GM12878 (cell line): ENCODE measurements at regions not wholly inside any gene's neighbourhood (a gene's known extent, or its start where the extent isn't known, plus 50 kb on each side); places are given as distances from the start of the nearest gene placed in this dataset.

ENCODE experiments used
- ASH2L ChIP-seq: fragments of 300-600, 200-600 bp; sonication (generic); IDR thresholded peaks from 2 replicates; pipeline ENCODE4 v1.6.1; 2017; ENCODE audit warnings: low read depth, mild to moderate bottlenecking, borderline replicate concordance
- ATF3 ChIP-seq: IDR thresholded peaks from 2 replicates; pipeline ENCODE4 v1.6.1; 2011; ENCODE audit warnings: low read depth, mild to moderate bottlenecking, low read length, moderate library complexity, borderline replicate concordance; ENCODE audit errors: extremely low read depth
- BHLHE40 ChIP-seq, 2 experiments: fragments of 450-650 bp in 1 of 2; IDR thresholded peaks; 2 replicates each; pipeline ENCODE4 v1.6.1; 2011 to 2017; ENCODE audit warnings: low read depth in 2 of 2, borderline replicate concordance in 1 of 2, improper control_type of control experiment in 1 of 2, low read length in 1 of 2, mild to moderate bottlenecking in 1 of 2
- CEBPZ ChIP-seq: fragments of 150-350 bp; IDR thresholded peaks from 2 replicates; pipeline ENCODE4 v1.6.1; 2016; ENCODE audit warnings: low read depth, low read length
- CHD1 ChIP-seq: IDR thresholded peaks from 2 replicates; pipeline ENCODE4 v1.6.1; 2012; ENCODE audit warnings: low read depth, low read length, improper control_type of control experiment
- CUX1 ChIP-seq: IDR thresholded peaks from 2 replicates; pipeline ENCODE4 v1.6.1; 2012; ENCODE audit warnings: improper control_type of control experiment, low read depth, low read length; ENCODE audit not compliant: insufficient replicate concordance
- HSF1 ChIP-seq: fragments of 150-350 bp; IDR thresholded peaks from 2 replicates; pipeline ENCODE4 v1.6.1; 2014; ENCODE audit warnings: mild to moderate bottlenecking, low read depth, low read length
- MYC ChIP-seq: IDR thresholded peaks from 2 replicates; pipeline ENCODE4 v1.6.1; 2011; ENCODE audit warnings: mild to moderate bottlenecking, low read length, moderate library complexity, inconsistent platforms; ENCODE audit not compliant: insufficient read depth, insufficient replicate concordance, insufficient read length, severe bottlenecking
- NBN ChIP-seq: fragments of 450-650 bp; IDR thresholded peaks from 2 replicates; pipeline ENCODE4 v1.6.1; 2016
- NR2F1 ChIP-seq: fragments of 450-650 bp; conservative IDR thresholded peaks from 2 replicates; pipeline ENCODE4 v1.6.1; 2017; ENCODE audit warnings: mild to moderate bottlenecking
- PML ChIP-seq: IDR thresholded peaks from 2 replicates; pipeline ENCODE4 v1.6.1; 2012; ENCODE audit warnings: low read length, inconsistent platforms
- RB1 ChIP-seq: fragments of 450-650 bp; formaldehyde crosslinking; IDR thresholded peaks from 2 replicates; pipeline ENCODE4 v1.6.1; 2017; ENCODE audit warnings: mild to moderate bottlenecking, borderline replicate concordance
- RFX5 ChIP-seq: IDR thresholded peaks from 2 replicates; pipeline ENCODE4 v1.6.1; 2011; ENCODE audit warnings: low read depth, low read length, improper control_type of control experiment
- SREBF2 ChIP-seq: IDR thresholded peaks from 2 replicates; pipeline ENCODE4 v1.6.1; 2012; ENCODE audit warnings: mild to moderate bottlenecking, low read length
- SRF ChIP-seq, 2 experiments: IDR thresholded peaks; 2 replicates each; pipeline ENCODE4 v1.6.1; 2011; ENCODE audit warnings: low read depth in 2 of 2, low read length in 2 of 2, mild to moderate bottlenecking in 1 of 2, moderate library complexity in 1 of 2
- TAF1 ChIP-seq: IDR thresholded peaks from 2 replicates; pipeline ENCODE4 v1.6.1; 2011; ENCODE audit warnings: mild to moderate bottlenecking, low read depth, low read length, borderline replicate concordance
- TBL1XR1 ChIP-seq: IDR thresholded peaks from 2 replicates; pipeline ENCODE4 v1.6.1; 2012; ENCODE audit warnings: low read depth, low read length, improper control_type of control experiment
- YBX1 ChIP-seq: fragments of 450-650 bp; IDR thresholded peaks from 2 replicates; pipeline ENCODE4 v1.6.1; 2016; ENCODE audit warnings: antibody characterized with exemption
- YY1 ChIP-seq: IDR thresholded peaks from 2 replicates; pipeline ENCODE4 v1.6.1; 2011; ENCODE audit warnings: low read depth, mild to moderate bottlenecking, low read length

GRCh38 chr5:91280362-91281269, 102.5 kb downstream of the ARRDC3 start (continued):
- TF ChIP-seq ATF3: peak; percentile 63; the same call in 1 of the 2 replicates
- peak; percentile 80 to 93 for TF ChIP-seq BHLHE40 (IDR thresholded peaks at IDR 0.05; ENCODE audit: borderline replicate concordance in 1 of 2, low read depth in 2 of 2, low read length in 1 of 2)
- no peak for TF ChIP-seq SREBF2
- TF ChIP-seq RFX5: 0 out of 2 replicates have a peak, but pooled peaks have one; percentile 42
- TF ChIP-seq ASH2L: 0 out of 2 replicates have a peak, but pooled peaks have one; percentile 23
- no peak for TF ChIP-seq HSF1
- TF ChIP-seq CHD1: 0 out of 2 replicates have a peak, but pooled peaks have one; percentile 58
- peak; percentile 36 for TF ChIP-seq CUX1
- no peak for TF ChIP-seq CEBPZ
- no peak for TF ChIP-seq YBX1
- TF ChIP-seq RB1: no peak
- TF ChIP-seq MYC: no peak
- 0 out of 2 replicates have a peak, but pooled peaks have one; percentile 34 for TF ChIP-seq TAF1
- 0 out of 4 replicates have a peak, but pooled peaks of 1 of the 2 experiments have one; percentile 10 for TF ChIP-seq SRF (IDR thresholded peaks at IDR 0.05; ENCODE audit: low read depth in 2 of 2, low read length in 2 of 2)
- peak; percentile 77; the same call in 1 of the 2 replicates for TF ChIP-seq NBN
- peak; percentile 31; the same call in 1 of the 2 replicates for TF ChIP-seq NR2F1
- no peak for TF ChIP-seq PML
- peak; percentile 45; the same call in 1 of the 2 replicates for TF ChIP-seq TBL1XR1
- TF ChIP-seq YY1: no peak
